ENCODE measurements at regions not wholly inside any gene's neighbourhood (a gene's known extent, or its start where the extent isn't known, plus 50 kb on each side); places are given as distances from the start of the nearest gene placed in this dataset.

DNA sequence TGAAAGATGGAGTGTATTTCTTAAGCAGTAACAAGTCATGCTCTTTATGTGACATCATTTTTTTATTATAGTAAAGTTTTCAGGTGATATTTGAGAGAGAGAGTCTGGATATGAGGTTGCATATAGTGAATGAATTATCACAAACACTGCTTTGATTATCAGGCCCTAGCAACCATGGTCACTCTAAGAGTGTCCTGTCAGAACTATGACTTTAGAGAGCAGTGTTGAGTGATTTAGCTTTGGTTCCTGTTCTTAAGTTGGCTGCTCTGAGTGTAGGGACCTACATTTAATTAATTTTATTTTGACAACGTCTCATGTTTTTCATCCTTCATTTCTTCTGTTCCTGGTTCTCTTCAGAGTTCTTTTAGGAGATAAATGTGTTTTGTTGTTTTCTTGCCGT, 275.5 kb downstream of the KCNJ3 start:
- TF ChIP-seq CREB1 (IDR thresholded peaks at IDR 0.05) (no peak), FOSL1 (IDR thresholded peaks at IDR 0.05; ENCODE audit: insufficient read depth, low read depth, low read length) (no peak), HDAC2 (IDR thresholded peaks at IDR 0.05; ENCODE audit: borderline replicate concordance in 1 of 2, low read depth in 2 of 2, low read length in 2 of 2) (no peak), SIX5 (IDR thresholded peaks at IDR 0.05; ENCODE audit: low read depth, low read length) (no peak), SP1 (IDR thresholded peaks at IDR 0.05; ENCODE audit: low read depth, low read length) (no peak)

All from H1 (cell line).